ENCODE measurements at regions not wholly inside any gene's neighbourhood (a gene's known extent, or its start where the extent isn't known, plus 50 kb on each side); places are given as distances from the start of the nearest gene placed in this dataset.

GRCh38 chr2:433216-433615 lies 145.3 kb upstream of the ALKAL2 start:
- no peak overlapping the region for H3K4me2 ChIP-seq
- no peak for TF ChIP-seq EZH2 (IDR thresholded peaks at IDR 0.05; ENCODE audit: low read depth)
- no peak for TF ChIP-seq CTCF (conservative IDR thresholded peaks at IDR 0.05)
- no peak overlapping the region for H3K4me3 ChIP-seq
- no peak overlapping the region for H2AFZ ChIP-seq
- no peaks in the 10 kb centered on the region for H3K79me2 ChIP-seq (ENCODE audit: low read depth)
- H3K4me1 ChIP-seq (replicated peaks; ENCODE audit: insufficient read depth), result peaks cover 2% of the 10 kb centered on the region; the same call in 1 of the 2 replicates
- ChIA-PET CTCF (no interaction called here), POLR2A (ENCODE audit: unreplicated experiment) (no interaction called here)
- H3K9me3 ChIP-seq (ENCODE audit: insufficient read depth, low read depth), result no peaks in the 10 kb centered on the region
- H3K27ac ChIP-seq, result no peak overlapping the region
- H3K27me3 ChIP-seq (ENCODE audit: insufficient read depth, low read depth), result no peaks in the 10 kb centered on the region
- no peak for DNase-seq
- no peaks in the 10 kb centered on the region for H3K36me3 ChIP-seq (ENCODE audit: low read depth)
- H3F3A ChIP-seq (ENCODE audit: insufficient read depth, low read depth), result peaks cover 16% of the 10 kb centered on the region
- intact Hi-C loops (cut with micrococcal nuclease; ENCODE audit: unreplicated experiment), result no loop called here
- no peaks in the 10 kb centered on the region for H3K9me2 ChIP-seq (ENCODE audit: insufficient read depth)
- no TSS peak for BruUV-seq (replicated peaks)
- H4K20me1 ChIP-seq (ENCODE audit: insufficient read depth), result no peaks in the 10 kb centered on the region

GRCh38 chr2:430291-431040 lies 142.6 kb upstream of the ALKAL2 start:
- Histone ChIP-seq H3K4me2 (no peak overlapping the region), H3K4me1 (replicated peaks; ENCODE audit: insufficient read depth) (peaks cover 8% of the 10 kb centered on the region), H3K36me3 (ENCODE audit: low read depth) (no peaks in the 10 kb centered on the region), H3K9me2 (ENCODE audit: insufficient read depth) (no peaks in the 10 kb centered on the region), H3K79me2 (ENCODE audit: low read depth) (no peaks in the 10 kb centered on the region), H4K20me1 (ENCODE audit: insufficient read depth) (no peaks in the 10 kb centered on the region), H2AFZ (no peak overlapping the region), H3K27me3 (ENCODE audit: insufficient read depth, low read depth) (no peaks in the 10 kb centered on the region), H3K9me3 (ENCODE audit: insufficient read depth, low read depth) (no peaks in the 10 kb centered on the region), H3F3A (ENCODE audit: insufficient read depth, low read depth) (peaks cover 7% of the 10 kb centered on the region), H3K27ac (no peak overlapping the region), H3K4me3 (no peak overlapping the region)
- TF ChIP-seq CTCF (conservative IDR thresholded peaks at IDR 0.05), result no peak
- no peak for TF ChIP-seq EZH2 (IDR thresholded peaks at IDR 0.05; ENCODE audit: low read depth)
- intact Hi-C loops (cut with micrococcal nuclease; ENCODE audit: unreplicated experiment), result no loop called here
- BruUV-seq (replicated peaks), result no TSS peak
- CTCF ChIA-PET, result no interaction called here
- no peak for DNase-seq
- POLR2A ChIA-PET (ENCODE audit: unreplicated experiment), result no interaction called here

- H3K27me3 ChIP-seq (ENCODE audit: insufficient read depth, low read depth), result no peaks in the 10 kb centered on the region
- peaks cover 13% of the 10 kb centered on the region for H3F3A ChIP-seq (ENCODE audit: insufficient read depth, low read depth)
- intact Hi-C loops (cut with micrococcal nuclease; ENCODE audit: unreplicated experiment), result no loop called here
- H4K20me1 ChIP-seq (ENCODE audit: insufficient read depth), result no peaks in the 10 kb centered on the region
- ChIA-PET CTCF (no interaction called here), POLR2A (ENCODE audit: unreplicated experiment) (no interaction called here)
- no peak overlapping the region for H3K27ac ChIP-seq
- H3K4me2 ChIP-seq, result no peak overlapping the region
- DNase-seq, result no peak
- H3K4me3 ChIP-seq, result no peak overlapping the region
- H3K36me3 ChIP-seq (ENCODE audit: low read depth), result no peaks in the 10 kb centered on the region
- no peak for TF ChIP-seq CTCF (conservative IDR thresholded peaks at IDR 0.05)
- TF ChIP-seq EZH2 (IDR thresholded peaks at IDR 0.05; ENCODE audit: low read depth), result no peak
- H3K9me2 ChIP-seq (ENCODE audit: insufficient read depth), result no peaks in the 10 kb centered on the region
- no peak overlapping the region for H2AFZ ChIP-seq
- BruUV-seq (replicated peaks), result no TSS peak
- H3K79me2 ChIP-seq (ENCODE audit: low read depth), result no peaks in the 10 kb centered on the region
- H3K4me1 ChIP-seq (replicated peaks; ENCODE audit: insufficient read depth), result peaks cover 13% of the 10 kb centered on the region
- no peaks in the 10 kb centered on the region for H3K9me3 ChIP-seq (ENCODE audit: insufficient read depth, low read depth)
Measured at GRCh38 chr2:429575-430254, 141.8 kb upstream of the ALKAL2 start.
